Type B pancreatic cell (in vitro differentiated cells): ENCODE measurements at regions not wholly inside any gene's neighbourhood (a gene's known extent, or its start where the extent isn't known, plus 50 kb on each side); places are given as distances from the start of the nearest gene placed in this dataset.

ENCODE experiments used
- DNase-seq: peaks from one replicate; pipeline ENCODE4 v3.0.0; 2021; ENCODE audit warnings: mixed read lengths; ENCODE audit not compliant: unreplicated experiment; ENCODE audit errors: extremely low spot score
- H3K27ac Mint-ChIP-seq: 2 replicates; pipeline ENCODE4 v1.8.0; 2021; ENCODE audit warnings: mild to moderate bottlenecking, mixed read lengths
- H3K27me3 Mint-ChIP-seq: 2 replicates; pipeline ENCODE4 v1.8.0; 2021; ENCODE audit warnings: mixed read lengths
- H3K36me3 Mint-ChIP-seq: 2 replicates; pipeline ENCODE4 v1.8.0; 2021; ENCODE audit warnings: mixed read lengths
- H3K4me1 Mint-ChIP-seq: one replicate; pipeline ENCODE4 v1.8.0; 2021; ENCODE audit warnings: mixed read lengths; ENCODE audit not compliant: unreplicated experiment
- H3K4me3 Mint-ChIP-seq: 2 replicates; pipeline ENCODE4 v1.8.0; 2021; ENCODE audit warnings: mild to moderate bottlenecking, mixed read lengths
- H3K9me3 Mint-ChIP-seq: 2 replicates; pipeline ENCODE4 v1.8.0; 2021; ENCODE audit warnings: mixed read lengths
- TF ChIP-seq, protein P1 (sequence below): fragments of 200-600 bp; sonication (generic); conservative IDR thresholded peaks from 2 replicates; pipeline ENCODE4 v1.5.0; 2021; ENCODE audit warnings: antibody characterized with exemption, mild to moderate bottlenecking

DNA sequence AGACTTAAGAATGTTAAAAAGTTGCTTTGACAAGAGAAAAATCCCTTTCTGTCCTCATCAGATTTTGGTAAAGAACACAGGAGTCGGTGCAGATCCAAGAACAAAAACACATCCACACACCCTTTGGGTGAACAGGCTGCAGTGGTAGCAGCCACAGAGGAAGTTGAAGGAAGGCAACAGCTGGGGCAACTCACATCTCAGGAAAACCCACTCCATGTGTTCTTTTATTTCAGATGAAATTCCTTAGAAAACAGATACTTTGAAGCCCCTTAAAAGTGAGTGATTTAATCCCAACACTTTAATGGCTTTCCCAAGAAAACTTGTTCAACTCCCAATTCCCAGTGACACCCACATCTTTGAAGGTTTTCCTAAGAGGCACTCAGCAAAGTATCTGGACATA lies 271.3 kb downstream of the ICOS start:
- H3K4me1 Mint-ChIP-seq = peaks cover 25% of the 10 kb centered on the region
- peaks cover 3% of the 10 kb centered on the region for H3K27me3 Mint-ChIP-seq
- no peak overlapping the region for H3K4me3 Mint-ChIP-seq
- H3K9me3 Mint-ChIP-seq = peaks cover 14% of the 10 kb centered on the region
- H3K36me3 Mint-ChIP-seq = no peaks in the 10 kb centered on the region
- H3K27ac Mint-ChIP-seq = no peak overlapping the region
- TF ChIP-seq, protein P1, sequence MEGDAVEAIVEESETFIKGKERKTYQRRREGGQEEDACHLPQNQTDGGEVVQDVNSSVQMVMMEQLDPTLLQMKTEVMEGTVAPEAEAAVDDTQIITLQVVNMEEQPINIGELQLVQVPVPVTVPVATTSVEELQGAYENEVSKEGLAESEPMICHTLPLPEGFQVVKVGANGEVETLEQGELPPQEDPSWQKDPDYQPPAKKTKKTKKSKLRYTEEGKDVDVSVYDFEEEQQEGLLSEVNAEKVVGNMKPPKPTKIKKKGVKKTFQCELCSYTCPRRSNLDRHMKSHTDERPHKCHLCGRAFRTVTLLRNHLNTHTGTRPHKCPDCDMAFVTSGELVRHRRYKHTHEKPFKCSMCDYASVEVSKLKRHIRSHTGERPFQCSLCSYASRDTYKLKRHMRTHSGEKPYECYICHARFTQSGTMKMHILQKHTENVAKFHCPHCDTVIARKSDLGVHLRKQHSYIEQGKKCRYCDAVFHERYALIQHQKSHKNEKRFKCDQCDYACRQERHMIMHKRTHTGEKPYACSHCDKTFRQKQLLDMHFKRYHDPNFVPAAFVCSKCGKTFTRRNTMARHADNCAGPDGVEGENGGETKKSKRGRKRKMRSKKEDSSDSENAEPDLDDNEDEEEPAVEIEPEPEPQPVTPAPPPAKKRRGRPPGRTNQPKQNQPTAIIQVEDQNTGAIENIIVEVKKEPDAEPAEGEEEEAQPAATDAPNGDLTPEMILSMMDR = no peak
- DNase-seq = no peak

- H3K9me3 Mint-ChIP-seq = peaks cover 4% of the 10 kb centered on the region
- DNase-seq = no peak
- TF ChIP-seq, protein P1 = no peak
- H3K4me1 Mint-ChIP-seq = no peaks in the 10 kb centered on the region
- no peak overlapping the region for H3K27ac Mint-ChIP-seq
- no peaks in the 10 kb centered on the region for H3K36me3 Mint-ChIP-seq
- H3K27me3 Mint-ChIP-seq = no peaks in the 10 kb centered on the region
- no peak overlapping the region for H3K4me3 Mint-ChIP-seq
Measured at GRCh38 chr2:204213588-204213987, 277.0 kb downstream of the ICOS start.

- DNase-seq = no peak
- H3K4me3 Mint-ChIP-seq = no peak overlapping the region
- no peaks in the 10 kb centered on the region for H3K4me1 Mint-ChIP-seq
- H3K27ac Mint-ChIP-seq = no peak overlapping the region
- H3K36me3 Mint-ChIP-seq = no peaks in the 10 kb centered on the region
- no peaks in the 10 kb centered on the region for H3K27me3 Mint-ChIP-seq
- TF ChIP-seq, protein P1 = no peak
- H3K9me3 Mint-ChIP-seq = peaks cover 4% of the 10 kb centered on the region
Measured at GRCh38 chr2:204218040-204218439, 281.5 kb downstream of the ICOS start.

- Mint-ChIP-seq H3K27me3 (peaks cover 2% of the 10 kb centered on the region), H3K36me3 (no peaks in the 10 kb centered on the region), H3K27ac (no peak overlapping the region), H3K4me3 (no peak overlapping the region), H3K9me3 (peaks cover 4% of the 10 kb centered on the region), H3K4me1 (no peaks in the 10 kb centered on the region)
- TF ChIP-seq, protein P1 = no peak
- no peak for DNase-seq
Measured at GRCh38 chr2:204219196-204219595, 282.6 kb downstream of the ICOS start.

GRCh38 chr2:204220896-204221295 lies 284.3 kb downstream of the ICOS start:
- Mint-ChIP-seq H3K4me1 (peaks cover 4% of the 10 kb centered on the region), H3K9me3 (no peaks in the 10 kb centered on the region), H3K27me3 (peaks cover 2% of the 10 kb centered on the region), H3K4me3 (no peak overlapping the region), H3K27ac (no peak overlapping the region), H3K36me3 (no peaks in the 10 kb centered on the region)
- TF ChIP-seq, protein P1 = no peak
- no peak for DNase-seq

DNA sequence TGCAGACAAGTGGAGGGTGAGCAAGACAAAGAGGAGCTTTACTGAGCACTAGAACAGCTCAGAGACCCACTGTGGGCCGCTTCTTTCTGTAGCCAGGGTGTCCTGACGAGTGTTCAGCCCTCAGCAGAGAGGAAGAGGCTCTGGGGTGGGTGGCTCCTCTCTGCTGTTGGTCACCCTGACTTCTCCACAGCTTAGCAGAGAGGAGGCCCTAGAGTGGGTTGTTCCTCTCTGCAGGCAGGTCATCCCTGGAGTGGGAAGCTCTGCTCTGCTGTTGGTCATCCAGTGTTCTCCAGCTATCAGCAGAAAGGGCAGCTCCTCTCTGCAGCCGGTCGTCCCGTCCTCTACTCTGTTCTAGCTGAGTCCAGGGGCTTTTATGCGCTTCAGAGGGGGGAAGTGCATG lies 286.5 kb downstream of the ICOS start:
- no peaks in the 10 kb centered on the region for H3K9me3 Mint-ChIP-seq
- no peak overlapping the region for H3K27ac Mint-ChIP-seq
- TF ChIP-seq, protein P1 = no peak
- DNase-seq = no peak
- peaks cover 18% of the 10 kb centered on the region for H3K4me1 Mint-ChIP-seq
- H3K4me3 Mint-ChIP-seq = no peak overlapping the region
- no peaks in the 10 kb centered on the region for H3K36me3 Mint-ChIP-seq
- H3K27me3 Mint-ChIP-seq = peaks cover 2% of the 10 kb centered on the region
